Peyer's patch (tissue), 4 donors: ENCODE measurements at regions not wholly inside any gene's neighbourhood (a gene's known extent, or its start where the extent isn't known, plus 50 kb on each side); places are given as distances from the start of the nearest gene placed in this dataset.

Experiments
- CTCF ChIP-seq, 6 experiments: fragments of 450-650 bp in 4 of 6; fragments of 200-600 bp in 2 of 6; sonication (generic) in 1 of 6; IDR thresholded peaks; one replicate each; pipeline ENCODE4 v1.5.1; 2017 to 2019; ENCODE audit warnings: antibody characterized with exemption in 6 of 6, mild to moderate bottlenecking in 3 of 6, moderate library complexity in 1 of 6
- POLR2A ChIP-seq, 2 donors: fragments of 450-650 bp; IDR thresholded peaks; one replicate each; pipeline ENCODE4 v1.5.1; 2017; ENCODE audit warnings: antibody characterized with exemption in 2 of 2, mild to moderate bottlenecking in 2 of 2, moderate library complexity in 2 of 2

- TF ChIP-seq POLR2A (IDR thresholded peaks at IDR 0.05) = no peak
- no peak for TF ChIP-seq CTCF (IDR thresholded peaks at IDR 0.05)
Observed at GRCh38 chr5:21121213-21121612, 1133.2 kb upstream of the CDH18 start.
